A673 (cell line): ENCODE measurements at regions not wholly inside any gene's neighbourhood (a gene's known extent, or its start where the extent isn't known, plus 50 kb on each side); places are given as distances from the start of the nearest gene placed in this dataset.

ENCODE experiments used
- BruUV-seq: library from RNA; stranded (reverse); fragments of 400-500 nt; replicated peaks from 2 replicates; lab custom pipeline; 2021; lab: Mats Ljungman, UMichigan
- CTCF ChIA-PET: fragments of 300-600 bp; sonication (Branson Sonifier 250); formaldehyde crosslinking; loops from one replicate; lab custom pipeline; 2022; ENCODE audit warnings: antibody characterized with exemption; lab: Charles Lee
- POLR2A ChIA-PET: fragments of 300-600 bp; sonication (Branson Sonifier 250); formaldehyde crosslinking; loops from one replicate; lab custom pipeline; 2022; ENCODE audit warnings: antibody characterized with exemption; ENCODE audit not compliant: low non-redundant PET; lab: Charles Lee
- DNase-seq: peaks from one replicate; pipeline ENCODE4 v3.0.0-alpha.2; 2015; ENCODE audit warnings: low spot score
- H3K27ac ChIP-seq: fragments of 200-600 bp; sonication (generic); 2 replicates; pipeline ENCODE4 v1.5.1; 2016; ENCODE audit warnings: mixed run types, low read depth, mild to moderate bottlenecking, mixed read lengths, antibody characterized with exemption, low read length; ENCODE audit not compliant: poor library complexity, severe bottlenecking
- H3K27me3 ChIP-seq: fragments of 200-600 bp; sonication (generic); replicated peaks from 2 replicates; pipeline ENCODE4 v1.6.1; 2017; ENCODE audit warnings: mixed run types, low read depth, mild to moderate bottlenecking, mixed read lengths, antibody characterized with exemption, low read length; ENCODE audit not compliant: insufficient read depth, poor library complexity
- H3K36me3 ChIP-seq: fragments of 200-600 bp; sonication (generic); 2 replicates; pipeline ENCODE4 v1.6.1; 2016; ENCODE audit warnings: mixed run types, mild to moderate bottlenecking, mixed read lengths, antibody characterized with exemption, low read length; ENCODE audit not compliant: insufficient read depth, poor library complexity, severe bottlenecking
- H3K4me1 ChIP-seq: fragments of 200-600 bp; sonication (generic); 2 replicates; pipeline ENCODE4 v1.6.1; 2017; ENCODE audit warnings: mixed run types, mild to moderate bottlenecking, mixed read lengths, antibody characterized with exemption, low read length; ENCODE audit not compliant: insufficient read depth, poor library complexity, severe bottlenecking
- H3K4me3 ChIP-seq: fragments of 200-600 bp; sonication (generic); 2 replicates; pipeline ENCODE4 v1.5.1; 2016; ENCODE audit warnings: low read depth, mixed run types, mild to moderate bottlenecking, mixed read lengths, low read length; ENCODE audit not compliant: poor library complexity, severe bottlenecking
- H3K9me3 ChIP-seq: fragments of 200-600 bp; sonication (generic); 2 replicates; pipeline ENCODE4 v1.6.1; 2016; ENCODE audit warnings: mixed run types, low read depth, mild to moderate bottlenecking, mixed read lengths, antibody characterized with exemption, low read length; ENCODE audit not compliant: poor library complexity, severe bottlenecking
- EZH2 ChIP-seq: fragments of 200-600 bp; sonication (generic); IDR thresholded peaks from 2 replicates; pipeline ENCODE4 v1.6.1; 2017; ENCODE audit warnings: borderline replicate concordance, low read depth, mild to moderate bottlenecking, mixed read lengths, antibody characterized with exemption, low read length; ENCODE audit not compliant: poor library complexity, severe bottlenecking
- intact Hi-C: fragments of 100-400 bp; cut with micrococcal nuclease; formaldehyde crosslinking; loops from one replicate; pipeline ENCODE4 v1.10.0; 2022; ENCODE audit not compliant: unreplicated experiment
- TF ChIP-seq, protein P1 (sequence below): fragments of 300-800, 200-600 bp; sonication (generic); conservative IDR thresholded peaks from 2 replicates; pipeline ENCODE4 v1.5.1; 2017; ENCODE audit warnings: low read depth, mild to moderate bottlenecking, antibody characterized with exemption, low read length, moderate library complexity, mixed read lengths

DNA sequence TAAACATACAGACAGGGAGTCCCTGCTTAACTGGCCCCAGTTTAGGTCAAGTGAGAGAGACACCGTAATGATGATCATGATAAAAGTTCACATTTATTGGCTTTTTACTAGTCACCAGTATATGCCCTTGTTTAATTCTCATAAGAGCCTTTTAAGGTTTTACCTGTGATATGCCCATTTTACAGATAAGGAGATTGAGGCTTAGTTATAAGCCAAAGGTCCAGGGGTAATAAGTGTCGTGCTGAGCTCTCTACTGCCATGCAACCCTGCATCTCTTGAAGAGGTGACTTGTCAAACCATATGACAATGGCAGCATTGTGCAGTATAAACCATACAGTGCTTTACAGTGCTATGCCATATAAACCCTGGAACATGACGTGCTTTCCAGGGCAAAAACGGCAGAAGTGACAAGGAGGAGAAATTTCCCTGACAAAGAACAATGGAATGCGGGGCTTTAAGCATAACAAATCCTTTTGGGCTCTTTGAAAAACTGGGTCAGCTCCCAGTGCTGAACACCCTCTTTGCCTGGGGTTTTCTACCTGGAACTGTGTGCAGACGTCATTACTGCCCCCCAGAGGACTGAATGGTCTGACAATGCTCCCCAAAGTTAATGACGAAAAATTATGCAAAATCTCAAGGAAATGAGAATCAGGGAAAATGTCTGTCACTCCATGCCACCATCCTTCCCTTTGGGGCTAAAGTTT, 59.7 kb upstream of the C14orf132 start:
- H3K4me3 ChIP-seq, result no peak overlapping the region
- peaks cover 27% of the 10 kb centered on the region for H3K27me3 ChIP-seq
- H3K9me3 ChIP-seq, result no peaks in the 10 kb centered on the region
- H3K36me3 ChIP-seq, result no peaks in the 10 kb centered on the region
- ChIA-PET POLR2A (no interaction called here), CTCF (no interaction called here)
- TF ChIP-seq, protein P1, sequence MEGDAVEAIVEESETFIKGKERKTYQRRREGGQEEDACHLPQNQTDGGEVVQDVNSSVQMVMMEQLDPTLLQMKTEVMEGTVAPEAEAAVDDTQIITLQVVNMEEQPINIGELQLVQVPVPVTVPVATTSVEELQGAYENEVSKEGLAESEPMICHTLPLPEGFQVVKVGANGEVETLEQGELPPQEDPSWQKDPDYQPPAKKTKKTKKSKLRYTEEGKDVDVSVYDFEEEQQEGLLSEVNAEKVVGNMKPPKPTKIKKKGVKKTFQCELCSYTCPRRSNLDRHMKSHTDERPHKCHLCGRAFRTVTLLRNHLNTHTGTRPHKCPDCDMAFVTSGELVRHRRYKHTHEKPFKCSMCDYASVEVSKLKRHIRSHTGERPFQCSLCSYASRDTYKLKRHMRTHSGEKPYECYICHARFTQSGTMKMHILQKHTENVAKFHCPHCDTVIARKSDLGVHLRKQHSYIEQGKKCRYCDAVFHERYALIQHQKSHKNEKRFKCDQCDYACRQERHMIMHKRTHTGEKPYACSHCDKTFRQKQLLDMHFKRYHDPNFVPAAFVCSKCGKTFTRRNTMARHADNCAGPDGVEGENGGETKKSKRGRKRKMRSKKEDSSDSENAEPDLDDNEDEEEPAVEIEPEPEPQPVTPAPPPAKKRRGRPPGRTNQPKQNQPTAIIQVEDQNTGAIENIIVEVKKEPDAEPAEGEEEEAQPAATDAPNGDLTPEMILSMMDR, result peak; percentile 38; the same call in 1 of the 2 replicates
- no peak for TF ChIP-seq EZH2
- H3K27ac ChIP-seq, result no peak overlapping the region
- no peaks in the 10 kb centered on the region for H3K4me1 ChIP-seq
- no TSS peak for BruUV-seq
- peak; percentile 10 for DNase-seq
- intact Hi-C loops, result no loop called here

DNA sequence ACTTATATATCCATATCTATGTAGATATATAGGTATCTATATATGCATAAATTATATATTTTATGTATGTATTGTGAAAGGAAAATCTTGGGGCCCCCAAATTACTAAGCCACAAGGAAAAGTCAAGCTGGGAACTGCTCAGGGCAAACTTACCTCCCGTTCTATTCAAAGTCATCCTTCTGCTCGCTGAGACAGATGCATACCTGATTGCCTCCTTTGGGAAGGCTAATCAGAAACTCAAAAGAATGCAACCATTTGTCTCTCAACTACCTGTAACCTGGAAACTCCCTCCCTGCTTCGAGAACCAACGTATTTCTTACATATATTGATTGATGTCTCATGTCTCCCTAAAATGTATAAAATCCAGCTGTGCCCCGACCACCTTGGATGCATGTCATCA, 58.8 kb upstream of the C14orf132 start:
- Histone ChIP-seq H3K4me3 (no peak overlapping the region), H3K9me3 (no peaks in the 10 kb centered on the region), H3K36me3 (no peaks in the 10 kb centered on the region), H3K27ac (no peak overlapping the region), H3K27me3 (peaks cover 34% of the 10 kb centered on the region), H3K4me1 (no peaks in the 10 kb centered on the region)
- no TSS peak for BruUV-seq
- no peak for DNase-seq
- POLR2A ChIA-PET, result no interaction called here
- intact Hi-C loops, result no loop called here
- CTCF ChIA-PET, result no interaction called here
- no peak for TF ChIP-seq EZH2
- TF ChIP-seq, protein P1, result no peak

DNA sequence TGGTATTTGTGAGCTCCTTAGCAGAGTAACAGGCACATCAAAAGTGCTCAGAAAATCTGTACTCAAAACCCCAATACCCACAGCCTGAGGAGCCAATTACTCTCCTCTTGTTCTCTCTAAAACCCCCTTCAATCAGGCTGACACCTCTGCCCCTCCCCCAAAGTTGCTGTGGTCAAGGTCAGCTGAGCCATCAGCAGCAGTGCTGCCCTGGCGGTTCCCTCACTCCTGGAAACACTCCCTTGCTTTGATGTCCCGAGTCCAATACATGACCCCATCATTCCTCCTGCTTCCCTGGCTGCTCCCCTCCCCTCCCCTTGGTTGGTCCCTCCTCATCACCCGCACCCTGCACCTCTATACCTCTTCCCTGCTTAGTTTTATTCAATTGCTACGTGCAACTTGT, 57.2 kb upstream of the C14orf132 start:
- POLR2A ChIA-PET, result no interaction called here
- CTCF ChIA-PET, result no interaction called here
- Histone ChIP-seq H3K4me1 (no peaks in the 10 kb centered on the region), H3K9me3 (no peaks in the 10 kb centered on the region), H3K27ac (no peak overlapping the region), H3K4me3 (no peak overlapping the region), H3K27me3 (peaks cover 42% of the 10 kb centered on the region), H3K36me3 (no peaks in the 10 kb centered on the region)
- BruUV-seq, result no TSS peak
- DNase-seq, result no peak
- intact Hi-C loops, result no loop called here
- TF ChIP-seq, protein P1, result no peak
- TF ChIP-seq EZH2, result no peak
